NCI-H146 (cell line): ENCODE measurements at regions not wholly inside any gene's neighbourhood (a gene's known extent, or its start where the extent isn't known, plus 50 kb on each side); places are given as distances from the start of the nearest gene placed in this dataset.
"Not testable (repeated sequence)": the region's sequence is repeated elsewhere in the genome, so short reads cannot be mapped to it uniquely, and the experiment has no call there.

ENCODE experiments used
- DNase-seq: peaks from one replicate; lab custom pipeline; 2025; lab: John Stamatoyannopoulos, UW

GRCh38 chr2:128414946-128415778 lies 96.5 kb upstream of the HS6ST1 start:
- no peak for DNase-seq

- no peak for DNase-seq
Observed at GRCh38 chr2:128415779-128416061, 97.1 kb upstream of the HS6ST1 start.

GRCh38 chr2:128416109-128416785 lies 97.6 kb upstream of the HS6ST1 start:
- DNase-seq = no peak

- DNase-seq = no peak
Observed at GRCh38 chr2:128416806-128417205, 98.1 kb upstream of the HS6ST1 start.

- not testable (repeated sequence) for DNase-seq
Observed at GRCh38 chr2:128417264-128417663, 98.6 kb upstream of the HS6ST1 start.

- DNase-seq = no peak
Observed at GRCh38 chr2:128420131-128420530, 101.5 kb upstream of the HS6ST1 start.

GRCh38 chr2:128420776-128421175 lies 102.1 kb upstream of the HS6ST1 start:
- DNase-seq = no peak

- DNase-seq = no peak
Observed at GRCh38 chr2:128421286-128421685, 102.6 kb upstream of the HS6ST1 start.

- DNase-seq = no peak
Observed at GRCh38 chr2:128421861-128422311, 103.2 kb upstream of the HS6ST1 start.

GRCh38 chr2:128422571-128422970 lies 103.9 kb upstream of the HS6ST1 start:
- DNase-seq = no peak

- no peak for DNase-seq
Observed at GRCh38 chr2:128423788-128424165, 105.1 kb upstream of the HS6ST1 start.

- DNase-seq = no peak
Observed at GRCh38 chr2:128424406-128425171, 105.9 kb upstream of the HS6ST1 start.

- DNase-seq = no peak
Observed at GRCh38 chr2:128425216-128425615, 106.5 kb upstream of the HS6ST1 start.

GRCh38 chr2:128425731-128426620 lies 107.3 kb upstream of the HS6ST1 start:
- no peak for DNase-seq

GRCh38 chr2:128427413-128427755 lies 108.7 kb upstream of the HS6ST1 start:
- DNase-seq = no peak

GRCh38 chr2:128428415-128428814 lies 109.7 kb upstream of the HS6ST1 start:
- DNase-seq = no peak

GRCh38 chr2:128432423-128432822 lies 113.8 kb upstream of the HS6ST1 start:
- DNase-seq = no peak

- no peak for DNase-seq
Observed at GRCh38 chr2:128433911-128434550, 115.4 kb upstream of the HS6ST1 start.

- no peak for DNase-seq
Observed at GRCh38 chr2:128435576-128436478, 117.2 kb upstream of the HS6ST1 start.

- DNase-seq = no peak
Observed at GRCh38 chr2:128436479-128437203, 118.0 kb upstream of the HS6ST1 start.
